ENCODE measurements at regions not wholly inside any gene's neighbourhood (a gene's known extent, or its start where the extent isn't known, plus 50 kb on each side); places are given as distances from the start of the nearest gene placed in this dataset.

- DNase-seq = no peak
- Histone ChIP-seq H3K4me3 (ENCODE audit: low read depth, low read length) (no peak overlapping the region), H3K9me3 (no peaks in the 10 kb centered on the region), H3K36me3 (no peaks in the 10 kb centered on the region), H3K4me1 (no peaks in the 10 kb centered on the region), H3K27me3 (no peaks in the 10 kb centered on the region)
- TF ChIP-seq, protein P1, sequence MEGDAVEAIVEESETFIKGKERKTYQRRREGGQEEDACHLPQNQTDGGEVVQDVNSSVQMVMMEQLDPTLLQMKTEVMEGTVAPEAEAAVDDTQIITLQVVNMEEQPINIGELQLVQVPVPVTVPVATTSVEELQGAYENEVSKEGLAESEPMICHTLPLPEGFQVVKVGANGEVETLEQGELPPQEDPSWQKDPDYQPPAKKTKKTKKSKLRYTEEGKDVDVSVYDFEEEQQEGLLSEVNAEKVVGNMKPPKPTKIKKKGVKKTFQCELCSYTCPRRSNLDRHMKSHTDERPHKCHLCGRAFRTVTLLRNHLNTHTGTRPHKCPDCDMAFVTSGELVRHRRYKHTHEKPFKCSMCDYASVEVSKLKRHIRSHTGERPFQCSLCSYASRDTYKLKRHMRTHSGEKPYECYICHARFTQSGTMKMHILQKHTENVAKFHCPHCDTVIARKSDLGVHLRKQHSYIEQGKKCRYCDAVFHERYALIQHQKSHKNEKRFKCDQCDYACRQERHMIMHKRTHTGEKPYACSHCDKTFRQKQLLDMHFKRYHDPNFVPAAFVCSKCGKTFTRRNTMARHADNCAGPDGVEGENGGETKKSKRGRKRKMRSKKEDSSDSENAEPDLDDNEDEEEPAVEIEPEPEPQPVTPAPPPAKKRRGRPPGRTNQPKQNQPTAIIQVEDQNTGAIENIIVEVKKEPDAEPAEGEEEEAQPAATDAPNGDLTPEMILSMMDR (IDR thresholded peaks at IDR 0.05; ENCODE audit: low read depth, low read length) = no peak
Observed at GRCh38 chr2:120545521-120546047, 190.1 kb upstream of the GLI2 start.

GRCh38 chr2:120546048-120546864, 189.4 kb upstream of the GLI2 start:
- TF ChIP-seq, protein P1 (IDR thresholded peaks at IDR 0.05; ENCODE audit: low read depth, low read length) = no peak
- no peaks in the 10 kb centered on the region for H3K9me3 ChIP-seq
- no peaks in the 10 kb centered on the region for H3K4me1 ChIP-seq
- no peak overlapping the region for H3K4me3 ChIP-seq (ENCODE audit: low read depth, low read length)
- no peaks in the 10 kb centered on the region for H3K36me3 ChIP-seq
- no peaks in the 10 kb centered on the region for H3K27me3 ChIP-seq
- no peak for DNase-seq

- H3K9me3 ChIP-seq = no peaks in the 10 kb centered on the region
- DNase-seq = no peak
- H3K4me1 ChIP-seq = no peaks in the 10 kb centered on the region
- TF ChIP-seq, protein P1 (IDR thresholded peaks at IDR 0.05; ENCODE audit: low read depth, low read length) = no peak
- H3K4me3 ChIP-seq (ENCODE audit: low read depth, low read length) = no peak overlapping the region
- no peaks in the 10 kb centered on the region for H3K27me3 ChIP-seq
- no peaks in the 10 kb centered on the region for H3K36me3 ChIP-seq
Observed at GRCh38 chr2:120546865-120547390, 188.7 kb upstream of the GLI2 start.

DNA sequence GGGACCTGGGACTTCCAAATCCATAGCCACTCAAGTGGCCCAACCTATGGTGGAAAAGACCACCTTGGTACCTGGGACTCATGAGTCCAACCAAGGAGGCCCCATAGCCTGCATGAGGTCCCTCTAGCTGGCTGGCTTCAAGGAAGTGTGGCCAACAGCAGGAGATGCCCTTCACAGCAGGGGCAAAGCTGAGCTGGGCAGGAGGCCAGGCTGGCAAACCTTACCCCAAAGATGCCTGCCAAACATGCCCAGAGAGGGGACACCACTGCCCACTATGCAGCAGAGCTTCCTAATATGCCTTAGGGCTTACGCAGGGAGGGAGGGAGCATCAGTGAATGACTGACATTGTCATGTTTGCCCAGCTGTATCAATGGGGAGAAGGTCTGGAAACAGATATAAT, 188.0 kb upstream of the GLI2 start:
- no peaks in the 10 kb centered on the region for H3K36me3 ChIP-seq
- TF ChIP-seq, protein P1 (IDR thresholded peaks at IDR 0.05; ENCODE audit: low read depth, low read length) = no peak
- no peaks in the 10 kb centered on the region for H3K4me1 ChIP-seq
- no peaks in the 10 kb centered on the region for H3K27me3 ChIP-seq
- H3K4me3 ChIP-seq (ENCODE audit: low read depth, low read length) = no peak overlapping the region
- no peak for DNase-seq
- no peaks in the 10 kb centered on the region for H3K9me3 ChIP-seq

DNA sequence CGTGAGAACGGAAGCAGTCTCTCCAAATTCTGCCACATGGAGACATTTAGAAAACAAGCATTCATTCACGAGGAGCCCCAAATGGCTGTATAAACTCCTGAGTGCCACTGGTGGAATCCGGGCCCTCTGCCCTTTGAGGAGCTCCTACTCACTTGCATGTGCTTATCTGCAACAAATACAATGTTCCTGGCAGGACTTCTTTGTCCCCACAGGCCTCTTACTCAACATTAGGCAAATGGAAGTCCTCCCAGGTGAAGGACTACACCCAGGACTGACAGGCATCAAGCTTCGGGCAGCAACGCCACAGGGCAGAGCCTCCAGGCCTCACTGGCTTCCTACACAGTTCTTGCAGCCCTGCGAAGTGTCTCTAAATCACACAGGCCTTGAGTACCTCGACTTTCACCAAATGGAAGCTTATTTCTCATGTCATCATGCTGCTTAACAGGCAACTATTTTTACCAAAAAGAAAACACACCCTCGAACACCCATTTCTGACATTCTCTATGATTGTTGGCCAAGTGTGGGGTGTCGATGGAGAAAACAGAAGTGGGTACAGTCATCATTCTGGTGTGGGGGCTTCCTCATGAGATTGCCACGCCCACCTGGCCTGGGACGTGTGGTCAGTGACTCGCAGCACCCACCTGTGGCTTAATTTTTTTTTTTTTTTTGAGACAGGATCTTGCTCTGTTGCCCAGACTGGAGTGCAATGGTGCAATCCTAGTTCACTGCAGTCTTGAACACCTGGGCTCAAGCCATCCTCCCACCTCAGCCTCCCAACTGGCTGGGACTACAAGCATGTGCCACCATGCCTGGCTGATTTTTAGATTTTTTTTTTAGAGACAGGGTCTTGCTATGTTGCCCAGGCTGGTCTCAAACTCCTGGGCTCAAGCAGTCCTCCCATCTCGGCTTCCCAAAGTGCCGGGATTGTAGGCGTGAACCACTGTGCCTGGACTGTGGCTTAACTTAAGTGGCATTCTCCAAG, 186.8 kb upstream of the GLI2 start:
- no peak for DNase-seq
- H3K9me3 ChIP-seq = no peaks in the 10 kb centered on the region
- TF ChIP-seq, protein P1 (IDR thresholded peaks at IDR 0.05; ENCODE audit: low read depth, low read length) = no peak
- H3K4me1 ChIP-seq = no peaks in the 10 kb centered on the region
- no peaks in the 10 kb centered on the region for H3K27me3 ChIP-seq
- no peaks in the 10 kb centered on the region for H3K36me3 ChIP-seq
- H3K4me3 ChIP-seq (ENCODE audit: low read depth, low read length) = no peak overlapping the region
